ENCODE measurements at regions not wholly inside any gene's neighbourhood (a gene's known extent, or its start where the extent isn't known, plus 50 kb on each side); places are given as distances from the start of the nearest gene placed in this dataset.

GRCh38 chr2:8551622-8552074 lies 130.2 kb upstream of the ID2 start:
- no peak for TF ChIP-seq POLR2AphosphoS5 (IDR thresholded peaks at IDR 0.05)
- TF ChIP-seq CTCF (IDR thresholded peaks at IDR 0.05) = no peak
- no peak for TF ChIP-seq POLR2A (IDR thresholded peaks at IDR 0.05)
